Natural killer cell treated with Interleukin-12 subunit alpha and Interleukin-12 subunit beta and Interleukin-15 and Interleukin-18, amount 100 ng/mL, for 72 hours (primary cell): ENCODE measurements at regions not wholly inside any gene's neighbourhood (a gene's known extent, or its start where the extent isn't known, plus 50 kb on each side); places are given as distances from the start of the nearest gene placed in this dataset.

ENCODE experiments used
- ATAC-seq, 2 donors: fragments of 150-1000 bp; cut with Tn5 transposase in 1 of 2; sonication (Bioruptor Pico), chemical (Tn5 transposase) in 1 of 2; 2 replicates each; pipeline ENCODE4 v1.10.0; 2021
- DNase-seq: peaks from one replicate; pipeline ENCODE4 v3.0.0; 2022; ENCODE audit warnings: low spot score
- H3K27ac Mint-ChIP-seq, 2 donors: 1 replicate in 1 of 2; 2 replicates in 1 of 2; pipeline ENCODE4 v1.8.0; 2022; ENCODE audit warnings: mixed read lengths in 2 of 2, mild to moderate bottlenecking in 1 of 2, moderate library complexity in 1 of 2
- H3K27me3 Mint-ChIP-seq, 2 donors: 1 replicate in 1 of 2; 2 replicates in 1 of 2; pipeline ENCODE4 v1.8.0; 2022; ENCODE audit warnings: mixed read lengths in 2 of 2
- H3K36me3 Mint-ChIP-seq: one replicate; pipeline ENCODE4 v1.8.0; 2022; ENCODE audit warnings: mixed read lengths
- H3K4me1 Mint-ChIP-seq, 2 donors: 1 replicate in 1 of 2; 2 replicates in 1 of 2; pipeline ENCODE4 v1.8.0; 2022; ENCODE audit warnings: low read depth in 2 of 2, mixed read lengths in 2 of 2, mild to moderate bottlenecking in 1 of 2
- H3K4me3 Mint-ChIP-seq: one replicate; pipeline ENCODE4 v1.8.0; 2022; ENCODE audit warnings: mixed read lengths
- H3K9me3 Mint-ChIP-seq: 2 replicates; pipeline ENCODE4 v1.8.0; 2022; ENCODE audit warnings: mixed read lengths

DNA sequence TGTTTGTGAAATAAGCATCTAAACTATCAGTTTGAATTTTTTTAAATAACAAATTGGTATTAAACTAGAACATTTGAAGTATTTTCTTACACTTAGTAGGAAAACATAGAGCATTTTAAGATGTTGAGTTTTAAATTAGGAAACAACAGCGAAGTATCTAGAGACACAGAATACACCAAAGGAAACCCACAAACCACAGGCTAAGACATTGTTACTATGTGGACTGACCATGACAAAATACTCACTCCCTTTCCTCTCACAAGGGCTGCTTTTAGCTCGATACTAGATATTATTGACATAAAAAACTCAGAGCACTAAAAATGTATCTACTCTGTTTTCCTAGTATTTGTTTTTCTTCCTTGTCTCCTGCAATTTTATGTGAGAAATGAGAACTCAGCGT, 266.0 kb upstream of the CITED2 start:
- peak overlapping the region; percentile 40 for H3K4me3 Mint-ChIP-seq
- peaks cover 4% of the 10 kb centered on the region for H3K36me3 Mint-ChIP-seq
- peak overlapping the region in 1 of 2 donors; percentile 8 for H3K27ac Mint-ChIP-seq
- H3K4me1 Mint-ChIP-seq = peaks cover 12 to 21% of the 10 kb centered on the region in 2 donors
- no peak for DNase-seq
- H3K9me3 Mint-ChIP-seq = no peaks in the 10 kb centered on the region
- ATAC-seq = peak; percentile 66 to 69
- H3K27me3 Mint-ChIP-seq = peaks cover 20 to 38% of the 10 kb centered on the region in 2 donors

DNA sequence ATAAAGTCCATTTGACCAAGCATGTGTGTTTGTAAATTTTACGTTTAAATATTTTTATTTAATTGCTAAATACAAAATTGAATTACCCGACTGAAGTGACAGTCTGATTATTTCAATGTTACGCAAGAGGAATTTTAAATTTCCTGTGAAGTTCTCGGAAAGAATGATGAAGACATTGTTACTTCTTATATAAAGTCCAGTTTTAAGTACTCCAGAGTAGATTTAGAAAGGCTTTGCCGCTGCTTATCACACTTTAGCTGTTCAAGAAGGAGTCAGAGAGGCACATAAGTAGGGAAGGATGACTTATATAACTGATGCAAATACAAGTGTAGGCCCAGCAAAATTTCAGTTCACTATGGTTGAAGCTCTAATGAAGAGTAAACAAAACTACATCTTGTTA, 265.1 kb upstream of the CITED2 start:
- Mint-ChIP-seq H3K27me3 (peaks cover 20 to 29% of the 10 kb centered on the region in 2 donors), H3K9me3 (no peaks in the 10 kb centered on the region), H3K4me1 (peaks cover 12 to 21% of the 10 kb centered on the region in 2 donors), H3K4me3 (peak overlapping the region; percentile 31), H3K27ac (no peak overlapping the region), H3K36me3 (peaks cover 4% of the 10 kb centered on the region)
- ATAC-seq (no peak), DNase-seq (no peak)

DNA sequence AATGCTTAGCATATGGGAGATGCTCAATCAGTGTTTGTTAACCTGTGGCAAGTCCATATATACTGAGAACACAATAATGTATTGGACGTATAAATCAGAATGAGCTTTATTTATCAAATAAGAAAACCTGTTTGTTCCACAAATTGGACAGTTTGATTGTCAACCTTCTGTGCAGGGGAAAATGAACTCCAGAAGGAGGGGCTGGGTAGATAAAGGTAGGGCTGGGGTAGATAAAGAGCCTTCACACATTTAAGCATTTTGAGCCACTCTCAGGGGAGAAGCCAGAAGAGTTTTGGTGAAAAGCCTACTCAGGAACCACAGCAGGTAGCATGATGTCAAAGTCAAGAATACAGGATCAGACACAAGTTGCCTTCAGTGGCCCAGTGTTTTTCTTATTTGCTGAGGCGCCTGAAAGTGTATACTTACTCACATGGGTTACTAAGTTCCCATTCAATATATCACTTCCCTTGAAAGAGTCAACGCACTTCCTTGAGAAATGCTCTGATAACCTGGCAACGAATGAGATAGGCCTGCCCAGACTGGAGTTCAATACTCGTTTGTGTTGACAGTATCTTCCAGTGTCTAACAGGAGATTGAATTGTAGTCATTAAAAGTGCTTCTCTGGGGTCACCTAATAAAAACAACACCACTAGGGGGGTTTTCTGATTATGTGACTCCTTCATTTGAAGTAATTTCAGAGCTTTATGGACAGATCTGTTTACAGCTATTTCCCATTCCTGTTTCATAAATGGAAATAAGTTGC, 263.9 kb upstream of the CITED2 start:
- Mint-ChIP-seq H3K9me3 (no peaks in the 10 kb centered on the region), H3K27me3 (peaks cover 21 to 29% of the 10 kb centered on the region in 2 donors), H3K4me1 (peaks cover 12 to 21% of the 10 kb centered on the region in 2 donors), H3K27ac (no peak overlapping the region), H3K36me3 (peaks cover 4% of the 10 kb centered on the region), H3K4me3 (no peak overlapping the region)
- ATAC-seq (no peak), DNase-seq (no peak)

DNA sequence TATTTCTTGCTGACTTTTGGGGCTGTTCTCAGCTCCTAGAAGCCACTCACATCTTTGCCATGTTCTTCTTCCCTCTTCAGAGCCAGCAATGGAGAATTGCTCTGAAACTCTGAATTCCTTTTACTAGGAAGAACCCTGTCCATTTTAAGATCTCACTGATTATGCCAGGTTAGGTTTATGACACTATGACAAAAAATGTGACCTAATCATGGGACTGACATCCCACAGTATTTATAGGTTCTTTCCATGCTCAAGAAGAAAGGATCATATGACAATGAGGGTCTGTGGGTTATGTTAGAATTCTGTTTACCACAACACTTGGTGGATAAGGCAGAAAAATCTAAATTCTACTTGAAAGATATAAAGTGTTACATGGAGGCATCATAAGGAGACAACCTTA, 263.3 kb upstream of the CITED2 start:
- peaks cover 12 to 21% of the 10 kb centered on the region in 2 donors for H3K4me1 Mint-ChIP-seq
- H3K36me3 Mint-ChIP-seq = peaks cover 4% of the 10 kb centered on the region
- ATAC-seq (no peak), DNase-seq (no peak)
- no peak overlapping the region for H3K4me3 Mint-ChIP-seq
- no peak overlapping the region for H3K27ac Mint-ChIP-seq
- peaks cover 21 to 35% of the 10 kb centered on the region in 2 donors for H3K27me3 Mint-ChIP-seq
- H3K9me3 Mint-ChIP-seq = no peaks in the 10 kb centered on the region

DNA sequence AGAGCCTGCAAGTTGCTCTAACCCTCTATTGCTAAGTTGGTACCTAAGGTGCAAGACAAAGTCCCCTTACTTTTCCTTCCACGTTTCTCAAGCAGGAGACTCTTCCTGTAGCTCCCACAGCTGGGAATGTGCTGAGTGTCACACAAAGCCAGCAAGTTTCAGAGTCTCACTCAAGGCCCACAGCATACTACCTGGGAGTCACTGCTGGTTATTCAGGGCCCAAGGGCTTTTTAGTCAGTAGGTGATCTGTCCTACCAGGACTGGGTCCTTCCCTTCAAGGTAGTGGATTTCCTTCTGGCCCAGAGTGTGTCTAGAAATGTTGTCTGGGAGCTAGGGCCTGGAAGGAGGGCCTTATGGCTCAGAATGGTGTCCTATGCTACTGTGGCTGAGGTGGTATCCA, 261.9 kb upstream of the CITED2 start:
- peaks cover 18 to 38% of the 10 kb centered on the region in 2 donors for H3K27me3 Mint-ChIP-seq
- no peaks in the 10 kb centered on the region for H3K9me3 Mint-ChIP-seq
- peaks cover 10 to 18% of the 10 kb centered on the region in 2 donors for H3K4me1 Mint-ChIP-seq
- no peak overlapping the region for H3K4me3 Mint-ChIP-seq
- H3K27ac Mint-ChIP-seq = no peak overlapping the region
- ATAC-seq = no peak
- no peak for DNase-seq
- peaks cover 4% of the 10 kb centered on the region for H3K36me3 Mint-ChIP-seq

DNA sequence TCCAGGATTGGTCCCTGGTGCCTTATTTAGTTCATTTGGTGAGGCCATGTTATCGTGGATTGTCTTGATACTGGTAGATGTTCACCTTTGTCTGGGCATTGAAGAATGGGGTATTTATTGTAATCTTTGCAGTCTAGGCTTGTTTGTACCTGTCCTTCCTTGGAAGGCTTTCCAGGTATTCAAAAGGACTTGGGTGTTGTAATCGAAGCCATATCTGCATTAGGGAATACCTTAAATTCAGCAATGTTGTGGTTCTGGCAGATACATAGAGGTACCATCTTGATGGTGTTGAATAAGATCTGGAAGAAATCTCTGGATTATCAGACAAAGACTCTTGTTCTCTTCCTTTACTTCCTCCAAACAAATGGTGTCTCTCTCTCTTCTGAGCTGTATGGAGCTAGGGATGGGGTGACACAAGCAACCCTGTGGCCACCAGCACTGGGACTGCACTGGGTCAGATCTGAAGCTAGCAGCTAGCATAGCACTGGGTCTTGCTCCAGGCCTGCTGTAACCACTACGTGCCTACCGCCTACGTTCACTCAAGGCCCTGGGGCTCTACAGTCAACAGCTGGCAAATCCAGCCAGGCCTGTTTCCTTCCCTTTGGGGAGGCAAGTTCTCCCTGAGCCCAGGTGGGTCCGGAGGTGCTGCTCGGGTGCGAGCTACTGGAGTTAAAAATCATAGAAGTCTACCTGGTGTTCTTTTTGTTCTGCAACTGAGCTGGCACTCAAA, 261.1 kb upstream of the CITED2 start:
- H3K4me3 Mint-ChIP-seq = no peak overlapping the region
- ATAC-seq (no peak), DNase-seq (no peak)
- H3K4me1 Mint-ChIP-seq = peaks cover 5 to 9% of the 10 kb centered on the region in 2 donors
- H3K36me3 Mint-ChIP-seq = peaks cover 4% of the 10 kb centered on the region
- H3K9me3 Mint-ChIP-seq = no peaks in the 10 kb centered on the region
- peaks cover 15 to 30% of the 10 kb centered on the region in 2 donors for H3K27me3 Mint-ChIP-seq
- H3K27ac Mint-ChIP-seq = no peak overlapping the region

DNA sequence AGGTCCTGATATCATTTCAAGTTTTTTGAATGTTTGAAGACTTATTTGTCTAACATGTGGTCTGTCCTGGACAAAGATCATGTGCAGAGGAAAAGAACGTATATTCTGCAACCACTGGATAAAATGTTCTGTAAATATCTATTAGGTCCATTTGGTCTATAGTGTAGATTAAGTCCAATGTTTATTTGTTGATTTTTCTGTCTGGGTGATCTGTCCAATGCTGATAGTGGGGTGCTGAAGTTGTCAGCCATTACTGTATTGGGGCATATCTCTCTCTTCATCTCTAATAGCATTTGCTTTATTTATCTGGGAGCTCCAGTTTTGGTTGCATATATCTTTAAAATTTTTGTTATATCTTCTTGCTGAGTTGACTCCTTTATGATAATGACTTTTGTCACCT, 258.4 kb upstream of the CITED2 start:
- H3K4me3 Mint-ChIP-seq = no peak overlapping the region
- DNase-seq (no peak), ATAC-seq (no peak)
- no peak overlapping the region for H3K27ac Mint-ChIP-seq
- peaks cover 21 to 39% of the 10 kb centered on the region in 2 donors for H3K27me3 Mint-ChIP-seq
- peaks cover under 1% of the 10 kb centered on the region for H3K36me3 Mint-ChIP-seq
- H3K4me1 Mint-ChIP-seq = no peaks in the 10 kb centered on the region
- no peaks in the 10 kb centered on the region for H3K9me3 Mint-ChIP-seq

DNA sequence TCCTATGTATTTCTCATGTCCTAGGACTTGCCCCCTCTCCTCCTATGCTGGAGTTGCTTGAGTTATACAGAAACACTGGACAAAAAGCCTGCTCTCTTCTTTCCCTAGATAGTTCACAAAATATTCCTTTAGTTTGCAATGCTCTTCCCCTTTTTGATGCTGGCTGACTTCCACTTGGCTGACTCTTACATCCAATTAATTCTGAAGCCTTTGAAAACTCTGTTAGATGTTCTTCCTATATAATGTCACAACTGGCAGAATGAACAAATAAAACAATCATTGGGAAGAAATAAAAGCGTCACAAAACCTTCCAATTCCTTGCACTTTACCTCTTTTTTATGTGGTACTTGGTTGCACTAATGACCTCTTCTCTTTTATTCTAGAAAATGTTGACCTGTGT, 253.8 kb upstream of the CITED2 start:
- DNase-seq = no peak
- no peaks in the 10 kb centered on the region for H3K9me3 Mint-ChIP-seq
- H3K4me1 Mint-ChIP-seq = peaks cover 4 to 5% of the 10 kb centered on the region in 2 donors
- no peaks in the 10 kb centered on the region for H3K36me3 Mint-ChIP-seq
- no peak overlapping the region for H3K27ac Mint-ChIP-seq
- no peak for ATAC-seq
- H3K27me3 Mint-ChIP-seq = peaks cover 22 to 39% of the 10 kb centered on the region in 2 donors
- H3K4me3 Mint-ChIP-seq = no peak overlapping the region

DNA sequence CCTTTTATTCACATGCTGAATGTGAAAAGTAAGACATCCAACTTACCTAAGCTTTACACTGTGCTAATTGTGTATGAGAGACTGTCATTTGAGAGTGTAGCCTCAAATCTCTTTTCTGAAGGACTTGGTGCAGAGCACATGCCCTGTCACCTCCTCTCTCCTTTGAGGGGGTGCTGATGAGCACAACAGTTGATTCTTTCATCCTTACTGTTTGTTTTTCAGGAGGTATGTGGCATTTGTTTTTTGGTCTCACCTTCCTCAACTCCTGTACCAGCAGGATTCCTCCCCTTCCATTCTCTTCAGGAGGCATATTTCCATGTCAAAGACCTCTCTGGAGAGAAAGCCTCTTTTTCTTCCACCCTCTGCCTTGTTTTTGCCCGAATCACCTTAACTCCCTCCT, 252.6 kb upstream of the CITED2 start:
- no peak overlapping the region for H3K27ac Mint-ChIP-seq
- H3K4me3 Mint-ChIP-seq = no peak overlapping the region
- peaks cover 4 to 5% of the 10 kb centered on the region in 2 donors for H3K4me1 Mint-ChIP-seq
- ATAC-seq (no peak), DNase-seq (no peak)
- peaks cover 22 to 27% of the 10 kb centered on the region in 2 donors for H3K27me3 Mint-ChIP-seq
- no peaks in the 10 kb centered on the region for H3K36me3 Mint-ChIP-seq
- H3K9me3 Mint-ChIP-seq = no peaks in the 10 kb centered on the region

DNA sequence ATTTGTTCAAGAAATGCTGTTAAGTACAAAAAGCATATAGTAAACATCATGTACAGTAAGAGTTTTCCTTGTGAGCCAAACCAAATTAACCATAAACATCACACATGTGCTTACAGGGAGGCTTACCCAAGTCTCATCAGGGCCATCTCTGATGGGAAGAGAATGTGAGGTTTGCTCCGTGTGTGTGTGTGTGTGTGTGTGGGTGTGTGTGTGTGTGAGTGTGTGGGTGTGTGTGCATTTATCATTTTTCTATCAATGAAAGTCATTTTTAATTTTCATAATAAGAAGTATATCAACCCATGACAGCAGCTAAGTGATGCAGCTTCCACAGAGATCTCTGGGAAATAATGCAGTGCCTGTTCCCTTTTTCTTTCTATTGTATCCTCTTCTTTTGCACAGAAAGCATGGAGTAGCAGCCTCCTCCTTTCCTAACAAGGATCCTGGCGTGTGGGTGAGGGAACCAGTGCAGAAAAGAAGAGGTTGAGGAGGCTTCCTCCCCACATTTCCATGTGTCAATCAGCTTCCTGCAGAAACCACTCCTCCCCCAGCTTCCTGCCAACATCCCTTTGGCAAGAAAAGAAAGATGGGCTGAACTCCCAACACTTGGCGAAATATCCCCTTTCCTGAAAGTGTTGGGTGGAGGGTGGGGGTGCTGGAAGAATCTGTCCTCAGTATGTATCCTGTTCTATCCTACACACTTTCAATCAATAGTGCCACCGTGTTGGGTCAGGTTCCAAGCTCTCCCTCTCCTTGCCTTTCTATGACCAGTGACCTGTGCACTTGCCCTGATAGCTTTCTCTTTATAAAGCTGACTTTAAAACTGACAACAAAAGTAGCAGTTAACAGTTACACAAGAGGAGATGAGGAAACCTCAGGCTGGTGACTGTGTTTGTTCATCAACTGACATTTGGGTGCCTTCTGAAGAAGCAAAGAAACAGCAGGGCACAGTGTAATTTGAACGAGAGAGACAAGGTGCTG, 251.8 kb upstream of the CITED2 start:
- Mint-ChIP-seq H3K27me3 (peaks cover 22 to 24% of the 10 kb centered on the region in 2 donors), H3K4me1 (peaks cover 4 to 5% of the 10 kb centered on the region in 2 donors), H3K4me3 (peak overlapping the region; percentile 13), H3K9me3 (no peaks in the 10 kb centered on the region), H3K36me3 (no peaks in the 10 kb centered on the region), H3K27ac (no peak overlapping the region)
- DNase-seq (no peak), ATAC-seq (peak; percentile 48)

DNA sequence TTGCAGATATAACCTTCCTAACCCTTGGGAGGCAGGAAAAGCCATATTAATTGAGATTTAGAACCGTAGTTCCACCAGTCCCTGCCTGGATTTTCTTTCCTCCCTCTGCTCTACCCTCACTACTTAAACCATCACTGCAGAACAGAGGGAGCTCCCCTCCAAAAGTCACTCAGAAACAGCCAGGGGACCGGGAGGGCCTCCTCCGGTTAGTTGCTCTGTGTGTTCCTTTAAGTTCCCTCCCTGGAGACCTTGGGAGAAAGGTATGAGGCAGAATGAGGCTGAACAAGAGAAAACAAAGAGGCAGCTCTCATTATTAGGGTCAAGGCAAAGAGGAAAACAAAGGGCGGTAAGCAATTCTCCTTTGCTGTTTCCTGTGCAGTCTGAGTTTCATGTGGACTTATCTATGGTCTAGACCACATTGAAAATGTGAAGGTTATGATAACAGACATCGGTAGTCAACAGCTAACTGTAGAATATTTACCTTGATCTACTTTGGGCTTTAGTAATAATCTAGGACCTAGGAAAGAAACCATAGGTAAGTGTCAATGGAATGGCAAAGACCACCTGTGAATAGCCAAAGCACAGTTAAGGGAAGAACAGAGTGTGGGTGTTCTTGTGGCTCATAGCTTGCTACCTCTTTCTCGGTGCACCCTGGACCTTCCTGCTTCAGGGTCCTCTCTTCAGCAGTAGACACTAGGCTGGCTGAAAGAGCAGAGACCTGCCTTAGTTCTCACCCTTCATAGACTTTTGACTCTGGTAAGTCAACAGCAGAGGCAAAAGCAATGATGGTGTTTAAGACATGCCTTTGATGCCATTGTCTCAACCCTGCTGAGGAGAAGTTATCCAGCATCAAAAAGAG, 250.9 kb upstream of the CITED2 start:
- H3K9me3 Mint-ChIP-seq = no peaks in the 10 kb centered on the region
- H3K27me3 Mint-ChIP-seq = peaks cover 20 to 23% of the 10 kb centered on the region in 2 donors
- H3K27ac Mint-ChIP-seq = no peak overlapping the region
- H3K4me1 Mint-ChIP-seq = peaks cover 4 to 5% of the 10 kb centered on the region in 2 donors
- DNase-seq (no peak), ATAC-seq (peak in 1 of 2 donors; percentile 46)
- no peak overlapping the region for H3K4me3 Mint-ChIP-seq
- no peaks in the 10 kb centered on the region for H3K36me3 Mint-ChIP-seq

DNA sequence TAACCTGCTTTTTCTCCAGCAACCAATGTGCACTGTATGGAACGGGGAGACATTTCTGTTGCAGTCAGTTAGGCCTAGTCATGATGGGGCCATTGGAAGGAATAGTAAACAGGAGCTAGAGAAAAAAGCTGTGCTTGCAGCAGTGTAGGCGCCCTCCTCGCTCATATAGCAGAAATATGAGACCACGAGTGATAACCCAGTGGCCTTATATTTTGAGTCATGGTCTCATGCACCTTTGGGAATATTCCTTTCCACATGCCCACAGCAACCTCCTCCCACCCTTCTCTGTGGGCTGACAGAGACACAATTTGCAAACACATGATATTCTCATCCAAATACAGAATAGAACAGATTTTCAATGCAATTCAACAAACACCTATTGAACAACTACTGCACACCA, 248.9 kb upstream of the CITED2 start:
- no peaks in the 10 kb centered on the region for H3K36me3 Mint-ChIP-seq
- no peaks in the 10 kb centered on the region for H3K9me3 Mint-ChIP-seq
- peaks cover 4 to 5% of the 10 kb centered on the region in 2 donors for H3K4me1 Mint-ChIP-seq
- H3K27ac Mint-ChIP-seq = no peak overlapping the region
- DNase-seq = no peak
- peaks cover 13 to 14% of the 10 kb centered on the region in 2 donors for H3K27me3 Mint-ChIP-seq
- ATAC-seq = no peak
- H3K4me3 Mint-ChIP-seq = no peak overlapping the region

DNA sequence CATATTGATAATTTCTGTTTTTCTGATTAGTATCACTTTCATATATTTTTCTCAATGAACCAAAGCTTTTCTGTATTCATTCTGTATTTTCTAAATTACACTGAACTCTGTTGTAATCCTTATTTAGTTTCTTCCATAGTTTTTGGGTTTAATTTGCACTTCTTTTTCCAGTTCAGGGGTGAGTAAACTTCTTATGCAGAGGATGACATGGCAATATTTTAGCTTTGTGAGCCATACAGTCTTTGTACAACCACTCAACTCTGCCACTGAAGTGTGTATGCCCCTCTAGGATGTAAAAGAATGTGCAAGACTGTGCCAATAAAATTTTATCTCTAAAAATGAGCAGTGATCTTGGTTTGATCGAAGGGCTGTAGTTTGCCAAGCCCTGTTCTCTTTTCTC, 239.0 kb upstream of the CITED2 start:
- H3K4me1 Mint-ChIP-seq = no peaks in the 10 kb centered on the region
- H3K9me3 Mint-ChIP-seq = no peaks in the 10 kb centered on the region
- H3K27ac Mint-ChIP-seq = no peak overlapping the region
- H3K4me3 Mint-ChIP-seq = no peak overlapping the region
- ATAC-seq (no peak), DNase-seq (no peak)
- H3K27me3 Mint-ChIP-seq = peaks cover 4 to 6% of the 10 kb centered on the region in 2 donors
- no peaks in the 10 kb centered on the region for H3K36me3 Mint-ChIP-seq
